GM23248 (cell line): ENCODE measurements at regions not wholly inside any gene's neighbourhood (a gene's known extent, or its start where the extent isn't known, plus 50 kb on each side); places are given as distances from the start of the nearest gene placed in this dataset.

ENCODE experiments used
- EZH2 ChIP-seq: fragments of 200-600 bp; sonication (generic); IDR thresholded peaks from 2 replicates; pipeline ENCODE4 v1.6.1; 2018; ENCODE audit warnings: antibody characterized with exemption, mild to moderate bottlenecking; ENCODE audit not compliant: insufficient read depth, poor library complexity, severe bottlenecking
- EZH2phosphoT487 ChIP-seq: fragments of 200-600 bp; sonication (generic); IDR thresholded peaks from 2 replicates; pipeline ENCODE4 v1.6.1; 2018; ENCODE audit warnings: antibody characterized with exemption, moderate library complexity, mild to moderate bottlenecking, low read depth; ENCODE audit not compliant: insufficient read depth

GRCh38 chr7:20021066-20021465, 196.1 kb downstream of the MACC1 start:
- no peak for TF ChIP-seq EZH2
- no peak for TF ChIP-seq EZH2phosphoT487
